Stomach (tissue), 4 donors: ENCODE measurements at regions not wholly inside any gene's neighbourhood (a gene's known extent, or its start where the extent isn't known, plus 50 kb on each side); places are given as distances from the start of the nearest gene placed in this dataset.

Experiments used
- CTCF ChIP-seq, 7 experiments: fragments of 450-650 bp in 4 of 7; fragments of 200-600 bp in 3 of 7; sonication (generic) in 3 of 7; IDR thresholded peaks; one replicate each; pipeline ENCODE4 v1.5.1; 2016 to 2019; ENCODE audit warnings: antibody characterized with exemption in 7 of 7, control low read depth in 2 of 7, mild to moderate bottlenecking in 1 of 7
- EP300 ChIP-seq: sonication (generic); formaldehyde crosslinking; IDR thresholded peaks from one replicate; pipeline ENCODE4 v1.6.1; 2017; ENCODE audit warnings: antibody characterized with exemption
- POLR2A ChIP-seq, 4 donors: fragments of 450-650 bp; IDR thresholded peaks; one replicate each; pipeline ENCODE4 v1.6.1; 2016; ENCODE audit warnings: antibody characterized with exemption in 4 of 4, control low read depth in 2 of 4, mild to moderate bottlenecking in 1 of 4, moderate library complexity in 1 of 4
- POLR2AphosphoS5 ChIP-seq, 3 donors: sonication (generic); formaldehyde crosslinking; IDR thresholded peaks; one replicate each; pipeline ENCODE4 v1.6.1; 2016; ENCODE audit warnings: antibody characterized with exemption in 3 of 3

GRCh38 chr1:60889709-60890108, 192.7 kb upstream of the NFIA start:
- TF ChIP-seq CTCF (IDR thresholded peaks at IDR 0.05) = no peak
- TF ChIP-seq POLR2A (IDR thresholded peaks at IDR 0.05) = no peak
- no peak for TF ChIP-seq EP300
- TF ChIP-seq POLR2AphosphoS5 (IDR thresholded peaks at IDR 0.05) = no peak
